GM23338 (cell line): ENCODE measurements at regions not wholly inside any gene's neighbourhood (a gene's known extent, or its start where the extent isn't known, plus 50 kb on each side); places are given as distances from the start of the nearest gene placed in this dataset.

Experiments used
- CREB1 ChIP-seq: fragments of 250-450 bp; sonication (Bioruptor Pico); IDR thresholded peaks from 2 replicates; pipeline ENCODE4 v1.5.0; 2020; ENCODE audit warnings: low read depth, mild to moderate bottlenecking, moderate library complexity
- EZH2phosphoT487 ChIP-seq: fragments of 200-600 bp; sonication (generic); IDR thresholded peaks from one replicate; pipeline ENCODE4 v1.8.1; 2018; ENCODE audit warnings: antibody characterized with exemption; ENCODE audit not compliant: unreplicated experiment
- NANOG ChIP-seq: IDR thresholded peaks from 2 replicates; pipeline ENCODE4 v1.6.1; 2016; ENCODE audit warnings: antibody characterized with exemption, borderline replicate concordance
- POLR2AphosphoS5 ChIP-seq: IDR thresholded peaks from 2 replicates; pipeline ENCODE4 v1.6.1; 2016; ENCODE audit warnings: antibody characterized with exemption, low read depth
- REST ChIP-seq: IDR thresholded peaks from one replicate; pipeline ENCODE4 v1.6.1; 2018; ENCODE audit warnings: antibody characterized with exemption; ENCODE audit not compliant: unreplicated experiment
- STAT1 ChIP-seq: IDR thresholded peaks from one replicate; pipeline ENCODE4 v1.6.1; 2016; ENCODE audit warnings: antibody characterized with exemption; ENCODE audit not compliant: unreplicated experiment
- TF ChIP-seq, protein P1 (sequence below): fragments of 250-450 bp; sonication (Bioruptor Pico); IDR thresholded peaks from 2 replicates; pipeline ENCODE4 v1.5.0; 2020; ENCODE audit warnings: mild to moderate bottlenecking, moderate library complexity
- TF ChIP-seq, protein P2 (sequence below), 2 experiments: fragments of 200-600 bp in 1 of 2; sonication (generic) in 1 of 2; conservative IDR thresholded peaks; 2 replicates each; pipeline versions ENCODE4 v1.5.1 to v1.6.1; 2016 to 2017; ENCODE audit warnings: antibody characterized with exemption in 2 of 2, low read depth in 2 of 2, mild to moderate bottlenecking in 2 of 2, moderate library complexity in 1 of 2

DNA sequence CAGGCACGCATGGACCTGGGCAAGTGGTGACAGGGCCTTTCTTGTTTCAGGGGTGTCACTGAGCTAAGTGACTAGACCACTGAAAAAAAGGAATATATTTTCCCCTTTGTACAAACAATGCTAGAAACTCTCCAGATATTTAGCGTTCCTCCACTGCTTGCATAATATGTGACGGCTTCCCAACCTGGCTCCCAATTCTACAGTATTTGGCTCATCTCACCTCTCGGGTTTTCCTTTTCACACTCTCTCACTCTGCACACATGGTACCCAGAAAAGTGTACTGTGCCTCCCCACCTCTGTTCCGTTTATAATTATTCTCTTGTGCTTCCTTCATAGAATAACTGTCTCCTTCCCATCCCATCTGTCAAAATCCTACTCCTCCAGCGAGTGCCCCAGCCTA lies 140.5 kb upstream of the KLHL25 start (continued):
- TF ChIP-seq, protein P1, sequence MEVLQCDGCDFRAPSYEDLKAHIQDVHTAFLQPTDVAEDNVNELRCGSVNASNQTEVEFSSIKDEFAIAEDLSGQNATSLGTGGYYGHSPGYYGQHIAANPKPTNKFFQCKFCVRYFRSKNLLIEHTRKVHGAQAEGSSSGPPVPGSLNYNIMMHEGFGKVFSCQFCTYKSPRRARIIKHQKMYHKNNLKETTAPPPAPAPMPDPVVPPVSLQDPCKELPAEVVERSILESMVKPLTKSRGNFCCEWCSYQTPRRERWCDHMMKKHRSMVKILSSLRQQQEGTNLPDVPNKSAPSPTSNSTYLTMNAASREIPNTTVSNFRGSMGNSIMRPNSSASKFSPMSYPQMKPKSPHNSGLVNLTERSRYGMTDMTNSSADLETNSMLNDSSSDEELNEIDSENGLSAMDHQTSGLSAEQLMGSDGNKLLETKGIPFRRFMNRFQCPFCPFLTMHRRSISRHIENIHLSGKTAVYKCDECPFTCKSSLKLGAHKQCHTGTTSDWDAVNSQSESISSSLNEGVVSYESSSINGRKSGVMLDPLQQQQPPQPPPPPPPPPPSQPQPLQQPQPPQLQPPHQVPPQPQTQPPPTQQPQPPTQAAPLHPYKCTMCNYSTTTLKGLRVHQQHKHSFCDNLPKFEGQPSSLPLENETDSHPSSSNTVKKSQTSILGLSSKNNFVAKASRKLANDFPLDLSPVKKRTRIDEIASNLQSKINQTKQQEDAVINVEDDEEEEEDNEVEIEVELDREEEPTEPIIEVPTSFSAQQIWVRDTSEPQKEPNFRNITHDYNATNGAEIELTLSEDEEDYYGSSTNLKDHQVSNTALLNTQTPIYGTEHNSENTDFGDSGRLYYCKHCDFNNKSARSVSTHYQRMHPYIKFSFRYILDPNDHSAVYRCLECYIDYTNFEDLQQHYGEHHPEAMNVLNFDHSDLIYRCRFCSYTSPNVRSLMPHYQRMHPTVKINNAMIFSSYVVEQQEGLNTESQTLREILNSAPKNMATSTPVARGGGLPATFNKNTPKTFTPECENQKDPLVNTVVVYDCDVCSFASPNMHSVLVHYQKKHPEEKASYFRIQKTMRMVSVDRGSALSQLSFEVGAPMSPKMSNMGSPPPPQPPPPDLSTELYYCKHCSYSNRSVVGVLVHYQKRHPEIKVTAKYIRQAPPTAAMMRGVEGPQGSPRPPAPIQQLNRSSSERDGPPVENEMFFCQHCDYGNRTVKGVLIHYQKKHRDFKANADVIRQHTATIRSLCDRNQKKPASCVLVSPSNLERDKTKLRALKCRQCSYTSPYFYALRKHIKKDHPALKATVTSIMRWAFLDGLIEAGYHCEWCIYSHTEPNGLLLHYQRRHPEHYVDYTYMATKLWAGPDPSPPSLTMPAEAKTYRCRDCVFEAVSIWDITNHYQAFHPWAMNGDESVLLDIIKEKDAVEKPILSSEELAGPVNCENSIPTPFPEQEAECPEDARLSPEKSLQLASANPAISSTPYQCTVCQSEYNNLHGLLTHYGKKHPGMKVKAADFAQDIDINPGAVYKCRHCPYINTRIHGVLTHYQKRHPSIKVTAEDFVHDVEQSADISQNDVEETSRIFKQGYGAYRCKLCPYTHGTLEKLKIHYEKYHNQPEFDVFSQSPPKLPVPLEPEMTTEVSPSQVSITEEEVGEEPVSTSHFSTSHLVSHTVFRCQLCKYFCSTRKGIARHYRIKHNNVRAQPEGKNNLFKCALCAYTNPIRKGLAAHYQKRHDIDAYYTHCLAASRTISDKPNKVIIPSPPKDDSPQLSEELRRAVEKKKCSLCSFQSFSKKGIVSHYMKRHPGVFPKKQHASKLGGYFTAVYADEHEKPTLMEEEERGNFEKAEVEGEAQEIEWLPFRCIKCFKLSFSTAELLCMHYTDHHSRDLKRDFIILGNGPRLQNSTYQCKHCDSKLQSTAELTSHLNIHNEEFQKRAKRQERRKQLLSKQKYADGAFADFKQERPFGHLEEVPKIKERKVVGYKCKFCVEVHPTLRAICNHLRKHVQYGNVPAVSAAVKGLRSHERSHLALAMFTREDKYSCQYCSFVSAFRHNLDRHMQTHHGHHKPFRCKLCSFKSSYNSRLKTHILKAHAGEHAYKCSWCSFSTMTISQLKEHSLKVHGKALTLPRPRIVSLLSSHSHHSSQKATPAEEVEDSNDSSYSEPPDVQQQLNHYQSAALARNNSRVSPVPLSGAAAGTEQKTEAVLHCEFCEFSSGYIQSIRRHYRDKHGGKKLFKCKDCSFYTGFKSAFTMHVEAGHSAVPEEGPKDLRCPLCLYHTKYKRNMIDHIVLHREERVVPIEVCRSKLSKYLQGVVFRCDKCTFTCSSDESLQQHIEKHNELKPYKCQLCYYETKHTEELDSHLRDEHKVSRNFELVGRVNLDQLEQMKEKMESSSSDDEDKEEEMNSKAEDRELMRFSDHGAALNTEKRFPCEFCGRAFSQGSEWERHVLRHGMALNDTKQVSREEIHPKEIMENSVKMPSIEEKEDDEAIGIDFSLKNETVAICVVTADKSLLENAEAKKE (CRISPR knock-in tag) = no peak
- no peak for TF ChIP-seq EZH2phosphoT487
- TF ChIP-seq, protein P2, sequence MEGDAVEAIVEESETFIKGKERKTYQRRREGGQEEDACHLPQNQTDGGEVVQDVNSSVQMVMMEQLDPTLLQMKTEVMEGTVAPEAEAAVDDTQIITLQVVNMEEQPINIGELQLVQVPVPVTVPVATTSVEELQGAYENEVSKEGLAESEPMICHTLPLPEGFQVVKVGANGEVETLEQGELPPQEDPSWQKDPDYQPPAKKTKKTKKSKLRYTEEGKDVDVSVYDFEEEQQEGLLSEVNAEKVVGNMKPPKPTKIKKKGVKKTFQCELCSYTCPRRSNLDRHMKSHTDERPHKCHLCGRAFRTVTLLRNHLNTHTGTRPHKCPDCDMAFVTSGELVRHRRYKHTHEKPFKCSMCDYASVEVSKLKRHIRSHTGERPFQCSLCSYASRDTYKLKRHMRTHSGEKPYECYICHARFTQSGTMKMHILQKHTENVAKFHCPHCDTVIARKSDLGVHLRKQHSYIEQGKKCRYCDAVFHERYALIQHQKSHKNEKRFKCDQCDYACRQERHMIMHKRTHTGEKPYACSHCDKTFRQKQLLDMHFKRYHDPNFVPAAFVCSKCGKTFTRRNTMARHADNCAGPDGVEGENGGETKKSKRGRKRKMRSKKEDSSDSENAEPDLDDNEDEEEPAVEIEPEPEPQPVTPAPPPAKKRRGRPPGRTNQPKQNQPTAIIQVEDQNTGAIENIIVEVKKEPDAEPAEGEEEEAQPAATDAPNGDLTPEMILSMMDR (conservative IDR thresholded peaks at IDR 0.05; ENCODE audit: low read depth in 2 of 2) = no peak
- no peak for TF ChIP-seq CREB1
- no peak for TF ChIP-seq REST
- no peak for TF ChIP-seq NANOG
- TF ChIP-seq STAT1 = no peak
- no peak for TF ChIP-seq POLR2AphosphoS5
